GM11168 (cell line): ENCODE measurements at regions not wholly inside any gene's neighbourhood (a gene's known extent, or its start where the extent isn't known, plus 50 kb on each side); places are given as distances from the start of the nearest gene placed in this dataset.

ENCODE experiments used
- in situ Hi-C: fragments of 300-500 bp; cut with MboI; formaldehyde crosslinking; loops from one replicate; pipeline ENCODE4 v1.12.0; 2022; ENCODE audit warnings: low sequenced_read_pairs; ENCODE audit not compliant: unreplicated experiment

- in situ Hi-C loops: no loop called here
Observed at GRCh38 chr2:128487650-128488387, 169.2 kb upstream of the HS6ST1 start.

GRCh38 chr2:128488434-128488833, 169.8 kb upstream of the HS6ST1 start:
- in situ Hi-C loops: no loop called here

- in situ Hi-C loops: no loop called here
Observed at GRCh38 chr2:128489526-128490273, 171.0 kb upstream of the HS6ST1 start.

- in situ Hi-C loops: no loop called here
Observed at GRCh38 chr2:128490321-128490720, 171.7 kb upstream of the HS6ST1 start.

GRCh38 chr2:128490881-128491691, 172.4 kb upstream of the HS6ST1 start:
- in situ Hi-C loops: no loop called here

GRCh38 chr2:128491692-128492244, 173.1 kb upstream of the HS6ST1 start:
- in situ Hi-C loops: no loop called here

- in situ Hi-C loops: no loop called here
Observed at GRCh38 chr2:128492966-128493811, 174.5 kb upstream of the HS6ST1 start.

- in situ Hi-C loops: no loop called here
Observed at GRCh38 chr2:128493880-128494279, 175.2 kb upstream of the HS6ST1 start.

- in situ Hi-C loops: no loop called here
Observed at GRCh38 chr2:128494307-128494639, 175.6 kb upstream of the HS6ST1 start.

GRCh38 chr2:128494640-128495321, 176.1 kb upstream of the HS6ST1 start:
- in situ Hi-C loops: no loop called here

- in situ Hi-C loops: no loop called here
Observed at GRCh38 chr2:128495996-128496547, 177.4 kb upstream of the HS6ST1 start.

GRCh38 chr2:128496700-128497099, 178.0 kb upstream of the HS6ST1 start:
- in situ Hi-C loops: no loop called here

GRCh38 chr2:128497461-128497860, 178.8 kb upstream of the HS6ST1 start:
- in situ Hi-C loops: no loop called here

- in situ Hi-C loops: no loop called here
Observed at GRCh38 chr2:128498086-128498485, 179.4 kb upstream of the HS6ST1 start.

GRCh38 chr2:128498589-128498988, 179.9 kb upstream of the HS6ST1 start:
- in situ Hi-C loops: no loop called here

- in situ Hi-C loops: no loop called here
Observed at GRCh38 chr2:128499367-128500137, 180.9 kb upstream of the HS6ST1 start.

- in situ Hi-C loops: no loop called here
Observed at GRCh38 chr2:128500138-128500800, 181.6 kb upstream of the HS6ST1 start.
